DMS114 treated with DMSO at 0.1 percent for 48 hours (cell line): ENCODE measurements at regions not wholly inside any gene's neighbourhood (a gene's known extent, or its start where the extent isn't known, plus 50 kb on each side); places are given as distances from the start of the nearest gene placed in this dataset.

Source experiments
- DNase-seq: peaks from one replicate; lab custom pipeline; 2025; ENCODE audit not compliant: unreplicated experiment; lab: John Stamatoyannopoulos, UW

- no peak for DNase-seq
These were observed 412.7 kb upstream of the BRINP1 start for GRCh38 chr9:119781886-119782285.

GRCh38 chr9:119775410-119775809 is 406.2 kb upstream of the BRINP1 start:
- DNase-seq, result no peak

GRCh38 chr9:119773823-119774222 is 404.6 kb upstream of the BRINP1 start:
- DNase-seq, result no peak

GRCh38 chr9:119771341-119771740 is 402.1 kb upstream of the BRINP1 start:
- no peak for DNase-seq

- no peak for DNase-seq
These were observed 399.0 kb upstream of the BRINP1 start for GRCh38 chr9:119768266-119768665.

GRCh38 chr9:119765632-119766175 is 396.5 kb upstream of the BRINP1 start:
- no peak for DNase-seq

- no peak for DNase-seq
These were observed 394.0 kb upstream of the BRINP1 start for GRCh38 chr9:119763260-119763659.

- DNase-seq, result no peak
These were observed 392.6 kb upstream of the BRINP1 start for GRCh38 chr9:119761812-119762211.

GRCh38 chr9:119758990-119759389 is 389.8 kb upstream of the BRINP1 start:
- no peak for DNase-seq

- no peak for DNase-seq
These were observed 389.0 kb upstream of the BRINP1 start for GRCh38 chr9:119758241-119758640.

GRCh38 chr9:119739476-119739875 is 370.2 kb upstream of the BRINP1 start:
- DNase-seq, result no peak

- DNase-seq, result no peak
These were observed 367.5 kb upstream of the BRINP1 start for GRCh38 chr9:119736491-119737454.

GRCh38 chr9:119727988-119728387 is 358.8 kb upstream of the BRINP1 start:
- no peak for DNase-seq

GRCh38 chr9:119726035-119726434 is 356.8 kb upstream of the BRINP1 start:
- no peak for DNase-seq

- DNase-seq, result no peak
These were observed 353.1 kb upstream of the BRINP1 start for GRCh38 chr9:119722384-119722783.

GRCh38 chr9:119712325-119712724 is 343.1 kb upstream of the BRINP1 start:
- DNase-seq, result no peak

GRCh38 chr9:119709431-119709830 is 340.2 kb upstream of the BRINP1 start:
- DNase-seq, result no peak

- DNase-seq, result no peak
These were observed 338.1 kb upstream of the BRINP1 start for GRCh38 chr9:119707228-119707845.

GRCh38 chr9:119701651-119702050 is 332.4 kb upstream of the BRINP1 start:
- no peak for DNase-seq

GRCh38 chr9:119698535-119698934 is 329.3 kb upstream of the BRINP1 start:
- DNase-seq, result no peak

- DNase-seq, result no peak
These were observed 328.8 kb upstream of the BRINP1 start for GRCh38 chr9:119697996-119698395.

GRCh38 chr9:119689879-119690278 is 320.6 kb upstream of the BRINP1 start:
- no peak for DNase-seq
